ENCODE measurements at regions not wholly inside any gene's neighbourhood (a gene's known extent, or its start where the extent isn't known, plus 50 kb on each side); places are given as distances from the start of the nearest gene placed in this dataset.

GRCh38 chr6:103674790-103675189 is 1184.9 kb downstream of the HACE1 start:
- Histone ChIP-seq H4K20me1 (ENCODE audit: insufficient read depth) (no peaks in the 10 kb centered on the region), H3K9me2 (ENCODE audit: insufficient read depth, low read length) (no peaks in the 10 kb centered on the region), H3K27me3 (ENCODE audit: insufficient read depth, low read depth, low read length) (no peaks in the 10 kb centered on the region), H3K79me2 (replicated peaks; ENCODE audit: insufficient read depth, low read length) (no peaks in the 10 kb centered on the region), H3K9ac (ENCODE audit: low read length) (no peak overlapping the region), H2AFZ (ENCODE audit: low read depth, low read length) (no peak overlapping the region), H3K27ac (ENCODE audit: low read length) (no peak overlapping the region), H3K36me3 (ENCODE audit: insufficient read depth, low read length) (no peaks in the 10 kb centered on the region), H3K4me3 (ENCODE audit: low read length) (no peak overlapping the region), H3K4me2 (ENCODE audit: low read length) (no peak overlapping the region), H3F3A (ENCODE audit: insufficient read depth, low read length, poor library complexity, severe bottlenecking) (no peaks in the 10 kb centered on the region), H3K9me3 (ENCODE audit: low read length) (no peaks in the 10 kb centered on the region)
- TF ChIP-seq MXI1 (conservative IDR thresholded peaks at IDR 0.05; ENCODE audit: poor library complexity, severe bottlenecking), result no peak
- no peak for TF ChIP-seq SMC3 (conservative IDR thresholded peaks at IDR 0.05; ENCODE audit: poor library complexity)
- no peak for TF ChIP-seq POLR2AphosphoS5 (IDR thresholded peaks at IDR 0.05)

- Histone ChIP-seq H3K9me3 (ENCODE audit: low read length) (no peaks in the 10 kb centered on the region), H3K79me2 (replicated peaks; ENCODE audit: insufficient read depth, low read length) (no peaks in the 10 kb centered on the region)
These were observed 1187.5 kb downstream of the HACE1 start for GRCh38 chr6:103672169-103672568.

DNA sequence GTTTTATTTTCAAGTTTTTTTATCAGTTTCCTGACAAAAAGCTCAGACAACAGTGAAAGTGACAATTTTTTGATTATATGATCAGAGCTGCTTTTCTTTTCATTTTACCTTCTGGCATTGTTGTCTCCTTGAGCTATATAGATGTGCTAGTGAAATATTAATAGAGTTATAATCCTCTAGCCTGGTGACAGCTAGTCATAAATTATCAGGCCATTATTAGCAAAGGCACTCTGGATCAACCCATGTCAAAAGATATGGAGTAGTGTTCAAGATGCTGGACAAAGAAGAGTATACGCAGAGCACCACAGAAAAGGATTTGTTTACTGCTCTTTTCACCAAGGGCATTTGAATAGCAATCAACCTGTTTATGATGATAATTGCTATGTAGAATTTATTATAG is 1230.1 kb downstream of the HACE1 start:
- H3K27ac ChIP-seq (ENCODE audit: low read length), result no peak overlapping the region
- no peak overlapping the region for H3K9ac ChIP-seq (ENCODE audit: low read length)
- no peak overlapping the region for H3K4me3 ChIP-seq (ENCODE audit: low read length)
- no peaks in the 10 kb centered on the region for H3F3A ChIP-seq (ENCODE audit: insufficient read depth, low read length, poor library complexity, severe bottlenecking)
- H3K27me3 ChIP-seq (ENCODE audit: insufficient read depth, low read depth, low read length), result no peaks in the 10 kb centered on the region
- H4K20me1 ChIP-seq (ENCODE audit: insufficient read depth), result no peaks in the 10 kb centered on the region
- no peaks in the 10 kb centered on the region for H3K36me3 ChIP-seq (ENCODE audit: insufficient read depth, low read length)
- no peaks in the 10 kb centered on the region for H3K79me2 ChIP-seq (replicated peaks; ENCODE audit: insufficient read depth, low read length)
- no peak overlapping the region for H3K4me2 ChIP-seq (ENCODE audit: low read length)
- H3K9me3 ChIP-seq (ENCODE audit: low read length), result no peaks in the 10 kb centered on the region
- H2AFZ ChIP-seq (ENCODE audit: low read depth, low read length), result peak overlapping the region; percentile 1
- TF ChIP-seq RAD21 (conservative IDR thresholded peaks at IDR 0.05) (no peak), TAF1 (IDR thresholded peaks at IDR 0.05; ENCODE audit: low read depth) (no peak), POLR2AphosphoS5 (IDR thresholded peaks at IDR 0.05) (no peak), EP300 (conservative IDR thresholded peaks at IDR 0.05; ENCODE audit: poor library complexity, severe bottlenecking) (no peak), MXI1 (conservative IDR thresholded peaks at IDR 0.05; ENCODE audit: poor library complexity, severe bottlenecking) (no peak), SMC3 (conservative IDR thresholded peaks at IDR 0.05; ENCODE audit: poor library complexity) (no peak), EZH2 (IDR thresholded peaks at IDR 0.05; ENCODE audit: borderline replicate concordance, insufficient read depth, low read length, poor library complexity, severe bottlenecking) (no peak)
- TF ChIP-seq, protein P1, sequence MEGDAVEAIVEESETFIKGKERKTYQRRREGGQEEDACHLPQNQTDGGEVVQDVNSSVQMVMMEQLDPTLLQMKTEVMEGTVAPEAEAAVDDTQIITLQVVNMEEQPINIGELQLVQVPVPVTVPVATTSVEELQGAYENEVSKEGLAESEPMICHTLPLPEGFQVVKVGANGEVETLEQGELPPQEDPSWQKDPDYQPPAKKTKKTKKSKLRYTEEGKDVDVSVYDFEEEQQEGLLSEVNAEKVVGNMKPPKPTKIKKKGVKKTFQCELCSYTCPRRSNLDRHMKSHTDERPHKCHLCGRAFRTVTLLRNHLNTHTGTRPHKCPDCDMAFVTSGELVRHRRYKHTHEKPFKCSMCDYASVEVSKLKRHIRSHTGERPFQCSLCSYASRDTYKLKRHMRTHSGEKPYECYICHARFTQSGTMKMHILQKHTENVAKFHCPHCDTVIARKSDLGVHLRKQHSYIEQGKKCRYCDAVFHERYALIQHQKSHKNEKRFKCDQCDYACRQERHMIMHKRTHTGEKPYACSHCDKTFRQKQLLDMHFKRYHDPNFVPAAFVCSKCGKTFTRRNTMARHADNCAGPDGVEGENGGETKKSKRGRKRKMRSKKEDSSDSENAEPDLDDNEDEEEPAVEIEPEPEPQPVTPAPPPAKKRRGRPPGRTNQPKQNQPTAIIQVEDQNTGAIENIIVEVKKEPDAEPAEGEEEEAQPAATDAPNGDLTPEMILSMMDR (IDR thresholded peaks at IDR 0.05; ENCODE audit: poor library complexity, severe bottlenecking), result no peak
- TF ChIP-seq, protein P2, sequence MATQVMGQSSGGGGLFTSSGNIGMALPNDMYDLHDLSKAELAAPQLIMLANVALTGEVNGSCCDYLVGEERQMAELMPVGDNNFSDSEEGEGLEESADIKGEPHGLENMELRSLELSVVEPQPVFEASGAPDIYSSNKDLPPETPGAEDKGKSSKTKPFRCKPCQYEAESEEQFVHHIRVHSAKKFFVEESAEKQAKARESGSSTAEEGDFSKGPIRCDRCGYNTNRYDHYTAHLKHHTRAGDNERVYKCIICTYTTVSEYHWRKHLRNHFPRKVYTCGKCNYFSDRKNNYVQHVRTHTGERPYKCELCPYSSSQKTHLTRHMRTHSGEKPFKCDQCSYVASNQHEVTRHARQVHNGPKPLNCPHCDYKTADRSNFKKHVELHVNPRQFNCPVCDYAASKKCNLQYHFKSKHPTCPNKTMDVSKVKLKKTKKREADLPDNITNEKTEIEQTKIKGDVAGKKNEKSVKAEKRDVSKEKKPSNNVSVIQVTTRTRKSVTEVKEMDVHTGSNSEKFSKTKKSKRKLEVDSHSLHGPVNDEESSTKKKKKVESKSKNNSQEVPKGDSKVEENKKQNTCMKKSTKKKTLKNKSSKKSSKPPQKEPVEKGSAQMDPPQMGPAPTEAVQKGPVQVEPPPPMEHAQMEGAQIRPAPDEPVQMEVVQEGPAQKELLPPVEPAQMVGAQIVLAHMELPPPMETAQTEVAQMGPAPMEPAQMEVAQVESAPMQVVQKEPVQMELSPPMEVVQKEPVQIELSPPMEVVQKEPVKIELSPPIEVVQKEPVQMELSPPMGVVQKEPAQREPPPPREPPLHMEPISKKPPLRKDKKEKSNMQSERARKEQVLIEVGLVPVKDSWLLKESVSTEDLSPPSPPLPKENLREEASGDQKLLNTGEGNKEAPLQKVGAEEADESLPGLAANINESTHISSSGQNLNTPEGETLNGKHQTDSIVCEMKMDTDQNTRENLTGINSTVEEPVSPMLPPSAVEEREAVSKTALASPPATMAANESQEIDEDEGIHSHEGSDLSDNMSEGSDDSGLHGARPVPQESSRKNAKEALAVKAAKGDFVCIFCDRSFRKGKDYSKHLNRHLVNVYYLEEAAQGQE (IDR thresholded peaks at IDR 0.05; ENCODE audit: borderline replicate concordance), result no peak
- no peaks in the 10 kb centered on the region for H3K9me2 ChIP-seq (ENCODE audit: insufficient read depth, low read length)

More at GRCh38 chr6:103672169-103672568, 1187.5 kb downstream of the HACE1 start:
- no peak overlapping the region for H3K4me3 ChIP-seq (ENCODE audit: low read length)
- no peaks in the 10 kb centered on the region for H3K9me2 ChIP-seq (ENCODE audit: insufficient read depth, low read length)
- no peaks in the 10 kb centered on the region for H4K20me1 ChIP-seq (ENCODE audit: insufficient read depth)
- TF ChIP-seq, protein P2 (IDR thresholded peaks at IDR 0.05; ENCODE audit: borderline replicate concordance), result no peak
- no peak for TF ChIP-seq POLR2AphosphoS5 (IDR thresholded peaks at IDR 0.05)
- no peak for TF ChIP-seq TAF1 (IDR thresholded peaks at IDR 0.05; ENCODE audit: low read depth)
- TF ChIP-seq EP300 (conservative IDR thresholded peaks at IDR 0.05; ENCODE audit: poor library complexity, severe bottlenecking), result no peak
- H3F3A ChIP-seq (ENCODE audit: insufficient read depth, low read length, poor library complexity, severe bottlenecking), result no peaks in the 10 kb centered on the region
- no peak overlapping the region for H2AFZ ChIP-seq (ENCODE audit: low read depth, low read length)
- no peak overlapping the region for H3K9ac ChIP-seq (ENCODE audit: low read length)
- no peak overlapping the region for H3K27ac ChIP-seq (ENCODE audit: low read length)
- no peak overlapping the region for H3K4me2 ChIP-seq (ENCODE audit: low read length)
- H3K27me3 ChIP-seq (ENCODE audit: insufficient read depth, low read depth, low read length), result no peaks in the 10 kb centered on the region
- no peaks in the 10 kb centered on the region for H3K36me3 ChIP-seq (ENCODE audit: insufficient read depth, low read length)
